DND-41 (cell line): ENCODE measurements at regions not wholly inside any gene's neighbourhood (a gene's known extent, or its start where the extent isn't known, plus 50 kb on each side); places are given as distances from the start of the nearest gene placed in this dataset.

ENCODE experiments used
- ATAC-seq: fragments of 200-7000 bp; cut with Tn5 transposase; 3 replicates; pipeline ENCODE4 v1.9.1; 2021; ENCODE audit warnings: low read depth; ENCODE audit not compliant: insufficient read depth
- DNase-seq: peaks from one replicate; pipeline ENCODE4 v3.0.0-alpha.2; 2020
- H2AFZ ChIP-seq: 2 replicates; pipeline ENCODE4 v1.6.0; 2012; ENCODE audit warnings: low read depth, low read length
- H3K27ac ChIP-seq: 2 replicates; pipeline ENCODE4 v1.5.1; 2012; ENCODE audit warnings: low read length, inconsistent platforms
- H3K27me3 ChIP-seq: fragments of 200-600 bp; sonication (generic); 2 replicates; pipeline ENCODE4 v1.6.0; 2012; ENCODE audit warnings: low read length, mild to moderate bottlenecking, inconsistent platforms; ENCODE audit not compliant: insufficient read depth, poor library complexity
- H3K36me3 ChIP-seq: 2 replicates; pipeline ENCODE4 v1.5.1; 2012; ENCODE audit warnings: low read length, inconsistent platforms; ENCODE audit not compliant: insufficient read depth
- H3K4me1 ChIP-seq: 2 replicates; pipeline ENCODE4 v1.5.1; 2012; ENCODE audit warnings: mild to moderate bottlenecking, low read length; ENCODE audit not compliant: insufficient read depth
- H3K4me2 ChIP-seq: 2 replicates; pipeline ENCODE4 v1.6.0; 2012; ENCODE audit warnings: mild to moderate bottlenecking, moderate library complexity, low read length, inconsistent platforms; ENCODE audit not compliant: insufficient read depth
- H3K4me3 ChIP-seq, 2 experiments: fragments of 200-600 bp in 1 of 2; shearing (Covaris generic) in 1 of 2; 2 replicates each; pipeline ENCODE4 v1.5.1; 2012 to 2016; ENCODE audit warnings: inconsistent platforms in 2 of 2, low read length in 2 of 2, mild to moderate bottlenecking in 2 of 2, low read depth in 1 of 2, moderate library complexity in 1 of 2
- H3K79me2 ChIP-seq: 2 replicates; pipeline ENCODE4 v1.6.0; 2012; ENCODE audit warnings: low read length, inconsistent platforms; ENCODE audit not compliant: insufficient read depth
- H3K9ac ChIP-seq: 2 replicates; pipeline ENCODE4 v1.6.0; 2012; ENCODE audit warnings: low read depth, mild to moderate bottlenecking, inconsistent platforms, low read length, moderate library complexity
- H3K9me3 ChIP-seq: 2 replicates; pipeline ENCODE4 v1.5.1; 2012; ENCODE audit warnings: low read length, moderate library complexity, mild to moderate bottlenecking, inconsistent platforms; ENCODE audit not compliant: insufficient read depth, severe bottlenecking
- H4K20me1 ChIP-seq: 2 replicates; pipeline ENCODE4 v1.6.0; 2012; ENCODE audit warnings: low read length; ENCODE audit not compliant: insufficient read depth
- EZH2 ChIP-seq: IDR thresholded peaks from 3 replicates; pipeline ENCODE4 v1.6.1; 2012; ENCODE audit warnings: borderline replicate concordance, low read depth, mild to moderate bottlenecking, moderate library complexity, low read length, inconsistent platforms; ENCODE audit not compliant: severe bottlenecking
- TF ChIP-seq, protein P1 (sequence below): IDR thresholded peaks from 2 replicates; pipeline ENCODE4 v1.5.1; 2012; ENCODE audit warnings: borderline replicate concordance, low read length, moderate library complexity, mild to moderate bottlenecking; ENCODE audit not compliant: poor library complexity, severe bottlenecking; ENCODE audit errors: extremely low read depth

DNA sequence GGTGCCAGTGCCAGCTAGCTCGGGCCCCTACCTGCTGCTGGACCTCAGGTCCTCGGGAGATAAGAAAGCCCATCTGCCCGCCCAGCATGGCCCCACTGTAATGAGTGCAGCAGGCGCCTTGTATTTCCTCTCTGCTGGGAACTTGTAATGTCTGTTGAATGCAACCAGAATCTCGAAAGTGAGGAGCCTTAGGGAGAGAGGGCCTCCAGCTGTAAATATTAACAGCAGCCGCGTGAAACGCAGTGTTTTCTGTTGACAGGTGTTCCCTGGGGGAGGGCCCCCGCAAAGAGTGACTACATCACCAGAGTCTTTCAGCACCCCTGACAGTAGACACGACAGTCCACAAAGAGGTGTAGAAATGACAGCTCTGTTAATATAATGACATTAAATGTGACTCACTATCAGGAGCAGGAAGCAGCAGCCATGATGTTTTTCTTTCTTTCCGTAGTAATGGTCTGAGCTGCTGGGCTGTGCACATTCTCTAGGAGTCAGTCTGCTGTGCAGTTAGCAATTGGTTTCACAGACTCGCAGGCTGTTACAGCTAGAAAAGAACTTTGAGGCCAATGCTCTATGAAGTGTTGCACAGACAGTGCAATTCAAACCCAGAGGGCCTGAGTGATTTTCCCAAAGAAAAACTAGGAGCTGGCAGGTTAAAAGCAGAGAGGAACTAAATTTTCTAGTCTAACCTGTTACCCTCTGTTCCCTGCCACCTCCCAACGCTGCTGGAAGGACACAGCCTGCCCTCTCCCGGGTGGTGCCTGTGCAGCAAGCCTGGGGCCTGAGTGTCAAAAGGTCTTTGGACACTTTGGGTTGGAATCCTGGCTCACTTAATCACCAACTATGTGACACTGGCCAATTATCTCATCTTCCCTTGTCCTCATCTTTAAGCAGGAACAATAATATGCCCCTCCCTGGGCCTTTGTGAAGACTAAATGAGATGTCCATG lies 58.6 kb upstream of the WASF3 start:
- no peak overlapping the region for H3K4me2 ChIP-seq
- H3K4me3 ChIP-seq, result no peak overlapping the region

DNA sequence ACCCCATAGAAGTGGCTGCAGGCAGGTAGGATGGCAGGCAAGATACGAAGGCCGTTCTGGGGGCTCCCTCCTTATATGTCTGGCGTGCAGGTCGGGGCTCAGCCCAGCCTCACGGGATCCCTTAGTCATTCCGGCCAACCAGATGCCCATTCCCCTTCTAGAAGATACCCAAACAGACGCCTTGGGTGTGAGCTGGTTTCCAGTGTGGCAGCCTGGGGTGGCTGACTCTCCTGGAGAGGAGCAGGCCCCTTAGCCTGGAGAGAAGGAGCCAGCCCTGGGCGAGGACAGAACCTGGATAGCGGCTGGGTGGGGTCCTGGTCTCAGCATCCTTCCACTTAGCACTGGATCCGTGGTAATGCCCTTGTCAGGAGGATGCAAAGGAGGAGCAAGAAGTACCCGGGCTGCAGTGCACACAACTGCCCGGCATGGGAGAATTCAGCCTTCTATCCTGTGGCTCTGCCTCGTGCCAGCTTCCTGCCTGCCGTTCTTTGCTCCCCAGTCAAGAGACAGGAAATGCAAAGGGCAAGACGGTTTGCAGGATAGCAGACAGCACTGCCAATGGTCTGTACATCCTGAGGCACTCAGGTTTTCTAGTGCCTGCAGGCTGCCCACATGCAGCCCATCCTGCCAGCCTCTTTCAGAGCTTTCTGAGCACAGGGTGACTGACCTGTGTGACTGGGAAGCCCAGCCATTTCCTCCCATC lies 56.7 kb upstream of the WASF3 start:
- DNase-seq (peak; percentile 13), ATAC-seq (peak; percentile 47; the same call in 2 of the 3 replicates)
- Histone ChIP-seq H2AFZ (no peak overlapping the region), H4K20me1 (no peaks in the 10 kb centered on the region), H3K27ac (no peak overlapping the region), H3K27me3 (peaks cover 3% of the 10 kb centered on the region), H3K4me2 (no peak overlapping the region), H3K4me3 (no peak overlapping the region), H3K4me1 (0 out of 2 replicates have a peak, but pooled peaks cover 3% of the 10 kb centered on the region), H3K36me3 (no peaks in the 10 kb centered on the region), H3K9ac (no peak overlapping the region), H3K9me3 (no peaks in the 10 kb centered on the region), H3K79me2 (no peaks in the 10 kb centered on the region)
- TF ChIP-seq EZH2, result no peak
- TF ChIP-seq, protein P1, sequence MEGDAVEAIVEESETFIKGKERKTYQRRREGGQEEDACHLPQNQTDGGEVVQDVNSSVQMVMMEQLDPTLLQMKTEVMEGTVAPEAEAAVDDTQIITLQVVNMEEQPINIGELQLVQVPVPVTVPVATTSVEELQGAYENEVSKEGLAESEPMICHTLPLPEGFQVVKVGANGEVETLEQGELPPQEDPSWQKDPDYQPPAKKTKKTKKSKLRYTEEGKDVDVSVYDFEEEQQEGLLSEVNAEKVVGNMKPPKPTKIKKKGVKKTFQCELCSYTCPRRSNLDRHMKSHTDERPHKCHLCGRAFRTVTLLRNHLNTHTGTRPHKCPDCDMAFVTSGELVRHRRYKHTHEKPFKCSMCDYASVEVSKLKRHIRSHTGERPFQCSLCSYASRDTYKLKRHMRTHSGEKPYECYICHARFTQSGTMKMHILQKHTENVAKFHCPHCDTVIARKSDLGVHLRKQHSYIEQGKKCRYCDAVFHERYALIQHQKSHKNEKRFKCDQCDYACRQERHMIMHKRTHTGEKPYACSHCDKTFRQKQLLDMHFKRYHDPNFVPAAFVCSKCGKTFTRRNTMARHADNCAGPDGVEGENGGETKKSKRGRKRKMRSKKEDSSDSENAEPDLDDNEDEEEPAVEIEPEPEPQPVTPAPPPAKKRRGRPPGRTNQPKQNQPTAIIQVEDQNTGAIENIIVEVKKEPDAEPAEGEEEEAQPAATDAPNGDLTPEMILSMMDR, result no peak

More for the DNA sequence above, 58.6 kb upstream of the WASF3 start:
- Histone ChIP-seq H3K9me3 (no peaks in the 10 kb centered on the region), H3K27ac (no peak overlapping the region), H3K79me2 (no peaks in the 10 kb centered on the region), H3K9ac (no peak overlapping the region), H4K20me1 (no peaks in the 10 kb centered on the region), H3K27me3 (peaks cover 12% of the 10 kb centered on the region), H3K36me3 (no peaks in the 10 kb centered on the region), H3K4me1 (0 out of 2 replicates have a peak, but pooled peaks cover 3% of the 10 kb centered on the region), H2AFZ (no peak overlapping the region)
- DNase-seq (no peak), ATAC-seq (no peak)
- no peak for TF ChIP-seq EZH2
- TF ChIP-seq, protein P1, result no peak

DNA sequence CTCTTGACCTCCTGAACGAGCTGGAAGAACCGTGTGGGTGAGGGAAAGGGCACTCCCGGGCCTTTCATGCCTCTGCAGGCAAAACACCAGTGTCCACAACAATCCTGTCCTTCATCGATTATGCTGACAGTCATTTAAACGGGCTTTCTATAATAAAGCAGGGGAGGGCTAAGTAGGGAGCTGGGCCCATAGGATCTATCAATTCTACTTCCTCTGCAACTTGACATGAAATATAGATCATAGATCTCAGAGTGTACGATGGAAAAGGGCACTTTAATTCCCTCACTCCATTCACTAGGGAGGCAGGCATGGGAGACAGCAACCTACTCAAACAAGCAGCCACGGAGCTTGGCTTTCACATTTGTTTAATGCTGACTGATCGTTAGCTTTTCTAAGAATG lies 55.8 kb upstream of the WASF3 start:
- H3K79me2 ChIP-seq, result no peaks in the 10 kb centered on the region
- no peak overlapping the region for H3K4me3 ChIP-seq
- no peak for ATAC-seq

More for the DNA sequence above, 55.8 kb upstream of the WASF3 start:
- H4K20me1 ChIP-seq, result no peaks in the 10 kb centered on the region
- no peak for TF ChIP-seq EZH2
- TF ChIP-seq, protein P1, result no peak
- no peaks in the 10 kb centered on the region for H3K9me3 ChIP-seq
- no peak overlapping the region for H3K27ac ChIP-seq
- no peaks in the 10 kb centered on the region for H3K36me3 ChIP-seq
- no peak for DNase-seq
- H3K4me1 ChIP-seq, result 0 out of 2 replicates have a peak, but pooled peaks cover 3% of the 10 kb centered on the region
- H3K27me3 ChIP-seq, result peaks cover 3% of the 10 kb centered on the region
- no peak overlapping the region for H3K4me2 ChIP-seq
- H2AFZ ChIP-seq, result no peak overlapping the region
- H3K9ac ChIP-seq, result no peak overlapping the region
